ENCODE measurements at regions not wholly inside any gene's neighbourhood (a gene's known extent, or its start where the extent isn't known, plus 50 kb on each side); places are given as distances from the start of the nearest gene placed in this dataset.

DNA sequence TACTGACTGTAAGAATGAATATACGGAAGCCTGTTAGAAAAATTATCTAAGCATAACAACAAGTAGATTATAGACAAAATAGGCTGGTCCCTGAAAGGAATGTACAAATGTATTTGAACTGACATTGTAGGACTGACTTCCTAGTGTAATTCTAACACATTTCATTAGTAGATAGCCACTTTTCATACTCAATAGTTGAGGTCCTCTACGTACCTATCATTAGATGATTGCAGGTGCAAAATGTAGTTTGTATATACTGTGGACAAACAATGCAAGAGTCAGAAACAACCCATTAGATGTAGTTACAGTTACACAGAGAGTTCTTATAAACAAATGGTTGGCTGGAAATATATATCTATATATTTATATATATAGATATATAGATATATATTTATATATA lies 402.3 kb upstream of the SLITRK6 start:
- TF ChIP-seq, protein P1, sequence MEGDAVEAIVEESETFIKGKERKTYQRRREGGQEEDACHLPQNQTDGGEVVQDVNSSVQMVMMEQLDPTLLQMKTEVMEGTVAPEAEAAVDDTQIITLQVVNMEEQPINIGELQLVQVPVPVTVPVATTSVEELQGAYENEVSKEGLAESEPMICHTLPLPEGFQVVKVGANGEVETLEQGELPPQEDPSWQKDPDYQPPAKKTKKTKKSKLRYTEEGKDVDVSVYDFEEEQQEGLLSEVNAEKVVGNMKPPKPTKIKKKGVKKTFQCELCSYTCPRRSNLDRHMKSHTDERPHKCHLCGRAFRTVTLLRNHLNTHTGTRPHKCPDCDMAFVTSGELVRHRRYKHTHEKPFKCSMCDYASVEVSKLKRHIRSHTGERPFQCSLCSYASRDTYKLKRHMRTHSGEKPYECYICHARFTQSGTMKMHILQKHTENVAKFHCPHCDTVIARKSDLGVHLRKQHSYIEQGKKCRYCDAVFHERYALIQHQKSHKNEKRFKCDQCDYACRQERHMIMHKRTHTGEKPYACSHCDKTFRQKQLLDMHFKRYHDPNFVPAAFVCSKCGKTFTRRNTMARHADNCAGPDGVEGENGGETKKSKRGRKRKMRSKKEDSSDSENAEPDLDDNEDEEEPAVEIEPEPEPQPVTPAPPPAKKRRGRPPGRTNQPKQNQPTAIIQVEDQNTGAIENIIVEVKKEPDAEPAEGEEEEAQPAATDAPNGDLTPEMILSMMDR (IDR thresholded peaks at IDR 0.05; ENCODE audit: low read depth, low read length): no peak
- no peak for DNase-seq

DNA sequence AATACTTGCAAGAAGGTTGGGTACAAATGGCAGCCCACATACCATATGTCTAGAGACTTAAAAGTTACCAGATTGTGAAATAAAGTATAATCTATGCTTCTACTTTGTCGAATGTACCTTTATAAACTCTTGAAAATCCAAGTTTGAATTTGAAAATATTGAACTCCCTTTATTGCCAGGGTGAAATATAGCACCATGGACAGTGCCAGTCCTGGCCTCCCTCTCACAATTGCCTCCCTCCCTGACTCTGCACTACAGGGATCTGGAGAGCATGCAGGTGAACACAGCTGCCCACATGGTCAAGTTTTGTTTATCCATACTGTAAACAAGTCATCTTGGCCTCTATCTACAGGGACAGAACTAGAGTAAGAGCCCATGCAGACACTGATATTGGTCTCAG lies 394.1 kb upstream of the SLITRK6 start:
- Histone ChIP-seq H3K4me3 (ENCODE audit: low read depth, low read length) (no peak overlapping the region), H3K27ac (no peak overlapping the region), H3K9me3 (ENCODE audit: severe bottlenecking) (no peaks in the 10 kb centered on the region), H3K36me3 (no peaks in the 10 kb centered on the region), H3K27me3 (ENCODE audit: insufficient read depth, low read depth, severe bottlenecking) (no peaks in the 10 kb centered on the region)
- DNase-seq: no peak
- TF ChIP-seq, protein P1 (IDR thresholded peaks at IDR 0.05; ENCODE audit: low read depth, low read length): no peak

More for the DNA sequence above, 402.3 kb upstream of the SLITRK6 start:
- no peaks in the 10 kb centered on the region for H3K27me3 ChIP-seq (ENCODE audit: insufficient read depth, low read depth, severe bottlenecking)
- no peak overlapping the region for H3K4me3 ChIP-seq (ENCODE audit: low read depth, low read length)
- no peaks in the 10 kb centered on the region for H3K36me3 ChIP-seq
- H3K9me3 ChIP-seq (ENCODE audit: severe bottlenecking): no peaks in the 10 kb centered on the region
- no peak overlapping the region for H3K27ac ChIP-seq

DNA sequence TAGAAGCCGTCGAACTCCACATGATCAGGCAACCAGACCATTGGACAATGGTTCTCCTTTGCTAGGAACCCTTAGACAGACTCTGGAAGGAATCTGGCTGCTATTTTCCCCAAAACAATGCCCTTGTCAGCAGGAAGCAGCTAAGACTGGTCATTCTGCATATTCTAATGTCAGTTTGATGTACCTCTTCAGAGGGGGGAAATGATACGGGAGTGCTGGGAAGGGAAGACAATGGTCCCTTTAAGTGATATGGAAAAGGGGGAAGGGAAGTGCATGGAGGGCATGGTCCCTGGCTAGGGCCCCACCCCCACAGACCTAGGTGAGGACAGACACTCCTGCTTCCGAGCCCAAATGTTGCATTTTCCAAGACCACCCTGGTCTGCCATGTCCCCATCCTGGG lies 389.0 kb upstream of the SLITRK6 start:
- H3K4me3 ChIP-seq (ENCODE audit: low read depth, low read length): no peak overlapping the region
- H3K27ac ChIP-seq: no peak overlapping the region
- no peaks in the 10 kb centered on the region for H3K27me3 ChIP-seq (ENCODE audit: insufficient read depth, low read depth, severe bottlenecking)
- TF ChIP-seq, protein P1 (IDR thresholded peaks at IDR 0.05; ENCODE audit: low read depth, low read length): no peak
- H3K9me3 ChIP-seq (ENCODE audit: severe bottlenecking): no peaks in the 10 kb centered on the region
- DNase-seq: no peak
- no peaks in the 10 kb centered on the region for H3K36me3 ChIP-seq

DNA sequence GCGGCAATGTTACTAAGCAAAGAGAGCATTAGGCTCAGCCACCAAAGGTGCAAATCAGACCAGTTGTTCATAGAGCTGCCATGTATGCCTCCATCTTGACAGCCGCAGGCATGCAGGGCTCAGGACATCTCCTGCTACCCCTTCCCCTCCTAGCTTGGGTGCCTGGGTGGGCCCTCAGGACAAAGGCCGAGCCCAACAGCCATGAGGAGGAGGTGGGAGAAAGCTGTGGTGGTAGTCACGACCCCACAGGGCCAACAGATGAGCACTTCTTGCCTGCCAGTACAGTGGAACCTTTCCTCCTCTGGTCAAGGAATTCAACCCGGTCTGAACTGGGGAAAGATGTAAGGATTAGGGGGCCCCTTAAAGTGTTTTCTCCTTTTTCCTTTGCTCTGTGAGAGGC lies 386.4 kb upstream of the SLITRK6 start:
- no peak for DNase-seq
- Histone ChIP-seq H3K36me3 (no peaks in the 10 kb centered on the region), H3K27me3 (ENCODE audit: insufficient read depth, low read depth, severe bottlenecking) (no peaks in the 10 kb centered on the region), H3K4me3 (ENCODE audit: low read depth, low read length) (no peak overlapping the region), H3K27ac (no peak overlapping the region), H3K9me3 (ENCODE audit: severe bottlenecking) (no peaks in the 10 kb centered on the region)
- TF ChIP-seq, protein P1 (IDR thresholded peaks at IDR 0.05; ENCODE audit: low read depth, low read length): no peak

DNA sequence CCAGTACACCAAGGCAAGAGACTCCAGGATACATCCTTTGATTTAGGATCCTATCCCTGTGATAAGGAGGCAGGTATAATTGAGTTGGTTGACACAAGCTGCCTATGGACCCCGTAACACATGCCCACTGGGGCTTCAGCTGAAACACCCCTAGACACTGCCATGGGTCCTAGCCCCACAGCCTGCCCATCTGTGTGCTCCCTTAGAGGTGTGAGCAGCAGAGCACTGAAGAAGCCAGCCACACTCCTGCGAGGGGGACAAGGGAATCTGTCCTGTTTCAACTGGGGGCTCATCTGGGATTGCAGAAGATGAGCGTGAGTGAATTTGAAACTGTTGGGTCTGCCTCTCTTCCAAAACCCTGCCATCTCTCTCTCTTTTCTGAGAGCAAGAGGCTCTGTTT lies 385.9 kb upstream of the SLITRK6 start:
- Histone ChIP-seq H3K36me3 (no peaks in the 10 kb centered on the region), H3K4me3 (ENCODE audit: low read depth, low read length) (no peak overlapping the region), H3K9me3 (ENCODE audit: severe bottlenecking) (no peaks in the 10 kb centered on the region), H3K27ac (no peak overlapping the region), H3K27me3 (ENCODE audit: insufficient read depth, low read depth, severe bottlenecking) (no peaks in the 10 kb centered on the region)
- DNase-seq: no peak
- TF ChIP-seq, protein P1 (IDR thresholded peaks at IDR 0.05; ENCODE audit: low read depth, low read length): no peak

DNA sequence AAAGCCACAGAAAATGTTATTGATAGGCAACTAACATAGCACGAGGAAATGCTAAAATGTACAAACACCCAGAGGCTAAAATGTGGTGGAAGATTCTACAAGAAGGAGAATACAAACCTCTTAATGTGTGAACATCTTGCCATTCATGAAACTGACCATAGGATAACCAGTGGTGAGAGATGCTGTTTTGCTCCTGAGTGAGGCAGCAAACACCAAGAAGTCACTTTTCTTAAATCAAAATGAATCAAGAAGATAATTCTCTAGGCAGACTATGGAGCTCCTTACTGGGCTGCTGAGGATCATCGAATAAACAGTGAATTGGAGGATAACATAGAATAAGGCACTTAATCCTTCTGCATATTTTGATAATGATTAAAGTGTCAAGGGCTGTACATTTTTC lies 375.4 kb upstream of the SLITRK6 start:
- DNase-seq: no peak
- Histone ChIP-seq H3K27ac (no peak overlapping the region), H3K4me3 (ENCODE audit: low read depth, low read length) (no peak overlapping the region), H3K36me3 (no peaks in the 10 kb centered on the region), H3K9me3 (ENCODE audit: severe bottlenecking) (no peaks in the 10 kb centered on the region), H3K27me3 (ENCODE audit: insufficient read depth, low read depth, severe bottlenecking) (no peaks in the 10 kb centered on the region)
- TF ChIP-seq, protein P1 (IDR thresholded peaks at IDR 0.05; ENCODE audit: low read depth, low read length): peak; percentile 40

All from WERI-Rb-1 (cell line).